ENCODE measurements at regions not wholly inside any gene's neighbourhood (a gene's known extent, or its start where the extent isn't known, plus 50 kb on each side); places are given as distances from the start of the nearest gene placed in this dataset.

DNA sequence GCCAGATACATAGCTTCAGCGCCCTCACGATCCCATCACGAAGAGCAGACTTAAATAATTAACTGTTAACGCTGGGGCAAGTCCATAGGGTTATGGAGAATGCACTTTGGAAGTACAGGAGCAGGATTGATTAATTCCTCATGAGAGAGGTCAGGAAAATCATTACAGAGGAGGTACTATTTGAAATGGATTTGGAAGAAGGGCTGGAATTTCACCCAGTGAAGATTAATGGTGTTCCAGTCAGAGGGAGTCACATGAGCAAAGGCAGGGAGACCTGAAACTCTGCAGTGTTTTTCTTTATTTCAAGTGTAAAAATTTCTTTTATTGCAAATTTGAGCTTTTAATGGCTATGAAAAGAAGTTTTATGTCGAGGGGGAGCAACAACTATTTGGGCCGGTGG is 329.8 kb upstream of the GRM7 start:
- H3K4me2 ChIP-seq = no peak overlapping the region
- CTCF ChIA-PET = no interaction called here
- WGBS (ENCODE audit: missing lambda C conversion rate) = 5% methylated on average over 6 of the region's 6 CpGs
- no peaks in the 10 kb centered on the region for H3K9me3 ChIP-seq
- H3K4me1 ChIP-seq = no peaks in the 10 kb centered on the region
- H3K4me3 ChIP-seq = no peak overlapping the region
- no peak for ATAC-seq
- POLR2A ChIA-PET = no interaction called here
- no peak for DNase-seq (ENCODE audit: low read depth in 1 of 2, low spot score in 1 of 2)
- FAIRE-seq = no peak
- TF ChIP-seq PHF8 (IDR thresholded peaks at IDR 0.05; ENCODE audit: borderline replicate concordance, low read depth) (no peak), CHD4 (IDR thresholded peaks at IDR 0.05; ENCODE audit: borderline replicate concordance) (no peak), JUN (IDR thresholded peaks at IDR 0.05) (no peak), BHLHE40 (IDR thresholded peaks at IDR 0.05; ENCODE audit: low read depth, low read length) (no peak), ZSCAN20 (CRISPR knock-in tag; IDR thresholded peaks at IDR 0.05) (no peak), NFE2L2 (conservative IDR thresholded peaks at IDR 0.05; ENCODE audit: low read length) (no peak), MAZ (IDR thresholded peaks at IDR 0.05; ENCODE audit: borderline replicate concordance, low read depth, low read length) (no peak), MAFK (IDR thresholded peaks at IDR 0.05; ENCODE audit: partially characterized antibody) (no peak), TP53 (CRISPR knock-in tag; IDR thresholded peaks at IDR 0.05) (no peak), ZFP36 (IDR thresholded peaks at IDR 0.05; ENCODE audit: borderline replicate concordance, partially characterized antibody) (no peak), CHD2 (IDR thresholded peaks at IDR 0.05; ENCODE audit: low read length, partially characterized antibody) (no peak)
- TF ChIP-seq, protein P1, sequence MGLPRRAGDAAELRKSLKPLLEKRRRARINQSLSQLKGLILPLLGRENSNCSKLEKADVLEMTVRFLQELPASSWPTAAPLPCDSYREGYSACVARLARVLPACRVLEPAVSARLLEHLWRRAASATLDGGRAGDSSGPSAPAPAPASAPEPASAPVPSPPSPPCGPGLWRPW (IDR thresholded peaks at IDR 0.05) = no peak
- TF ChIP-seq, protein P2, sequence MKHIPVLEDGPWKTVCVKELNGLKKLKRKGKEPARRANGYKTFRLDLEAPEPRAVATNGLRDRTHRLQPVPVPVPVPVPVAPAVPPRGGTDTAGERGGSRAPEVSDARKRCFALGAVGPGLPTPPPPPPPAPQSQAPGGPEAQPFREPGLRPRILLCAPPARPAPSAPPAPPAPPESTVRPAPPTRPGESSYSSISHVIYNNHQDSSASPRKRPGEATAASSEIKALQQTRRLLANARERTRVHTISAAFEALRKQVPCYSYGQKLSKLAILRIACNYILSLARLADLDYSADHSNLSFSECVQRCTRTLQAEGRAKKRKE (CRISPR knock-in tag; IDR thresholded peaks at IDR 0.05; ENCODE audit: low read depth) = no peak
- TF ChIP-seq, protein P3, sequence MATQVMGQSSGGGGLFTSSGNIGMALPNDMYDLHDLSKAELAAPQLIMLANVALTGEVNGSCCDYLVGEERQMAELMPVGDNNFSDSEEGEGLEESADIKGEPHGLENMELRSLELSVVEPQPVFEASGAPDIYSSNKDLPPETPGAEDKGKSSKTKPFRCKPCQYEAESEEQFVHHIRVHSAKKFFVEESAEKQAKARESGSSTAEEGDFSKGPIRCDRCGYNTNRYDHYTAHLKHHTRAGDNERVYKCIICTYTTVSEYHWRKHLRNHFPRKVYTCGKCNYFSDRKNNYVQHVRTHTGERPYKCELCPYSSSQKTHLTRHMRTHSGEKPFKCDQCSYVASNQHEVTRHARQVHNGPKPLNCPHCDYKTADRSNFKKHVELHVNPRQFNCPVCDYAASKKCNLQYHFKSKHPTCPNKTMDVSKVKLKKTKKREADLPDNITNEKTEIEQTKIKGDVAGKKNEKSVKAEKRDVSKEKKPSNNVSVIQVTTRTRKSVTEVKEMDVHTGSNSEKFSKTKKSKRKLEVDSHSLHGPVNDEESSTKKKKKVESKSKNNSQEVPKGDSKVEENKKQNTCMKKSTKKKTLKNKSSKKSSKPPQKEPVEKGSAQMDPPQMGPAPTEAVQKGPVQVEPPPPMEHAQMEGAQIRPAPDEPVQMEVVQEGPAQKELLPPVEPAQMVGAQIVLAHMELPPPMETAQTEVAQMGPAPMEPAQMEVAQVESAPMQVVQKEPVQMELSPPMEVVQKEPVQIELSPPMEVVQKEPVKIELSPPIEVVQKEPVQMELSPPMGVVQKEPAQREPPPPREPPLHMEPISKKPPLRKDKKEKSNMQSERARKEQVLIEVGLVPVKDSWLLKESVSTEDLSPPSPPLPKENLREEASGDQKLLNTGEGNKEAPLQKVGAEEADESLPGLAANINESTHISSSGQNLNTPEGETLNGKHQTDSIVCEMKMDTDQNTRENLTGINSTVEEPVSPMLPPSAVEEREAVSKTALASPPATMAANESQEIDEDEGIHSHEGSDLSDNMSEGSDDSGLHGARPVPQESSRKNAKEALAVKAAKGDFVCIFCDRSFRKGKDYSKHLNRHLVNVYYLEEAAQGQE (IDR thresholded peaks at IDR 0.05) = no peak
- TF ChIP-seq, protein P4, sequence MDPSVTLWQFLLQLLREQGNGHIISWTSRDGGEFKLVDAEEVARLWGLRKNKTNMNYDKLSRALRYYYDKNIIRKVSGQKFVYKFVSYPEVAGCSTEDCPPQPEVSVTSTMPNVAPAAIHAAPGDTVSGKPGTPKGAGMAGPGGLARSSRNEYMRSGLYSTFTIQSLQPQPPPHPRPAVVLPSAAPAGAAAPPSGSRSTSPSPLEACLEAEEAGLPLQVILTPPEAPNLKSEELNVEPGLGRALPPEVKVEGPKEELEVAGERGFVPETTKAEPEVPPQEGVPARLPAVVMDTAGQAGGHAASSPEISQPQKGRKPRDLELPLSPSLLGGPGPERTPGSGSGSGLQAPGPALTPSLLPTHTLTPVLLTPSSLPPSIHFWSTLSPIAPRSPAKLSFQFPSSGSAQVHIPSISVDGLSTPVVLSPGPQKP (IDR thresholded peaks at IDR 0.05; ENCODE audit: low read depth, low read length) = no peak
- H3K27ac ChIP-seq = no peak overlapping the region

DNA sequence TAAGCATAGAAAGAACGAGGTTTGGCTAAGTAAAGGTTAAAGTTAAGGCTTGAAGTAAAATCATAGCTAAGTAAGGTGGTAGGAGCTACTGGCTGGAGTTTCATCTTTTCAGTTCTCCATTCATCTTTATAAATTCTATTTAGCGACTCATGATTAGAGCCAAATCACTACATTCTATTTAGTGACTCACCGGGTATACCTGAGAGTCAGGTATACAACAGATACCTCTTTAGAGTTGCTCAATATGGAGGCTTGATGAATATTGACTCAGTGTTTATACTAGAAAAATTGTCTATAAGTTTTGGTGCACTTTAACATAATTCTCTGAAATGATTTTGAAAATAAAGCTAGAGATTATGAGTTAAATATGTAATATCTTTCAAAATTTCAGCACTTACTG is 328.8 kb upstream of the GRM7 start:
- H3K4me2 ChIP-seq = no peak overlapping the region
- WGBS (ENCODE audit: missing lambda C conversion rate) = 22% methylated on average over 3 of the region's 3 CpGs
- ATAC-seq (no peak), FAIRE-seq (no peak), DNase-seq (ENCODE audit: low read depth in 1 of 2, low spot score in 1 of 2) (no peak)
- no peaks in the 10 kb centered on the region for H3K9me3 ChIP-seq
- no peak overlapping the region for H3K4me3 ChIP-seq
- no peaks in the 10 kb centered on the region for H3K4me1 ChIP-seq
- H3K27ac ChIP-seq = no peak overlapping the region
- TF ChIP-seq POLR2AphosphoS2 (conservative IDR thresholded peaks at IDR 0.05; ENCODE audit: low read length) (no peak), TP53 (CRISPR knock-in tag; IDR thresholded peaks at IDR 0.05) (no peak), CEBPB (IDR thresholded peaks at IDR 0.05) (no peak), RFX5 (IDR thresholded peaks at IDR 0.05) (no peak), HDAC2 (IDR thresholded peaks at IDR 0.05) (no peak), ZFP36 (IDR thresholded peaks at IDR 0.05; ENCODE audit: borderline replicate concordance, partially characterized antibody) (no peak), MYC (IDR thresholded peaks at IDR 0.05; ENCODE audit: borderline replicate concordance, low read length) (no peak), TFCP2L1 (CRISPR knock-in tag; IDR thresholded peaks at IDR 0.05) (no peak), BHLHE40 (IDR thresholded peaks at IDR 0.05; ENCODE audit: low read depth, low read length) (no peak), FOSL2 (IDR thresholded peaks at IDR 0.05) (no peak), FOSL2 (CRISPR knock-in tag; IDR thresholded peaks at IDR 0.05) (no peak), HEYL (CRISPR knock-in tag; IDR thresholded peaks at IDR 0.05) (no peak), CHD2 (IDR thresholded peaks at IDR 0.05; ENCODE audit: low read length, partially characterized antibody) (no peak), RNF2 (IDR thresholded peaks at IDR 0.05; ENCODE audit: borderline replicate concordance, low read depth) (no peak), NFE2L2 (conservative IDR thresholded peaks at IDR 0.05; ENCODE audit: low read length) (no peak), CBX8 (IDR thresholded peaks at IDR 0.05) (no peak), KDM1A (IDR thresholded peaks at IDR 0.05; ENCODE audit: low read depth) (no peak), SREBF2 (IDR thresholded peaks at IDR 0.05) (no peak), GATA3 (IDR thresholded peaks at IDR 0.05; ENCODE audit: borderline replicate concordance) (no peak)
- ChIA-PET CTCF (interaction anchor here (0.6 to 0.7 kb wide), 2 partner anchors 432 to 1537 kb away, joined by 3 to 4 read pairs; no protein-coding TSS in a partner anchor), POLR2A (no interaction called here)

Measured in A549 (cell line).